ENCODE measurements at regions not wholly inside any gene's neighbourhood (a gene's known extent, or its start where the extent isn't known, plus 50 kb on each side); places are given as distances from the start of the nearest gene placed in this dataset.

DNA sequence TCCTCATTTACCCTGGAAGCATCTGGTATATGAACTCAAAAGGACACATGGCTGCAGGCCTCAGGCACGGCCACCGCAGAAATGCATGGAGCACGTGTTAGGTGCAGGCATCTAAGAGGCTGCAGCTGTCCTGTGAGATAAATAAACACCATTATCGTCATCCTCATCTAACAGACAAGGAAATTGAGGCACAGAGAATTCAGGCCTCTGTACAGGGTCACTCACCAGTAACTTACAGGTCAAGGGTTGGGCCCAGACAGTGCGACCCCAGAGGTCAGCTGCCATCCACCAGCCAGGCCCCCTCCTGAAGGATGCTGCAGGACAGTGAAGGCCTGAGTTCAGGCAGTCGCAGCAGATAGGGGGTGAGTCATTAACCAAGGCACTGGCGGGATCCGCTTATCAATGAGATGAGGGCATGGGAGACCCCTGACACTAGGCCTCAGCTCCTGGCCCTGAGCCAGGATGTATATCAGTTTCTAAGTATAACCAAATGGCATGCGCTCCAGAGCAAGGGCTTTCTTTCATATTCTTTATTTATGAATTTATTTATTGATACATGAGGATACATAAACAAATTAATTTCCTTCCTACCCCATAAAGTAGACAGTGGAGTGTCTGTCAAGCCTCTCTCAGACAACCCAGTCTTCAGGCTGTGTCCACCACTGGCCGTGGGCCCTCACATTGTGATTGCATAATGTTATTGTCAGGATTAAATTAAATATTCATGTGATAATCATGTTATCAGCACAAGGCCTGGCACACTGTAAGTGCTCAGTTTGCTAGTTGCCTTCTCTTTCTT lies 316.9 kb downstream of the QKI start:
- H3K27ac Mint-ChIP-seq (ENCODE audit: low read depth, unreplicated experiment): no peak overlapping the region
- ChIA-PET CTCF (no interaction called here), POLR2A (no interaction called here)
- H3K36me3 Mint-ChIP-seq (ENCODE audit: insufficient read depth, unreplicated experiment): no peaks in the 10 kb centered on the region
- TF ChIP-seq, protein P1, sequence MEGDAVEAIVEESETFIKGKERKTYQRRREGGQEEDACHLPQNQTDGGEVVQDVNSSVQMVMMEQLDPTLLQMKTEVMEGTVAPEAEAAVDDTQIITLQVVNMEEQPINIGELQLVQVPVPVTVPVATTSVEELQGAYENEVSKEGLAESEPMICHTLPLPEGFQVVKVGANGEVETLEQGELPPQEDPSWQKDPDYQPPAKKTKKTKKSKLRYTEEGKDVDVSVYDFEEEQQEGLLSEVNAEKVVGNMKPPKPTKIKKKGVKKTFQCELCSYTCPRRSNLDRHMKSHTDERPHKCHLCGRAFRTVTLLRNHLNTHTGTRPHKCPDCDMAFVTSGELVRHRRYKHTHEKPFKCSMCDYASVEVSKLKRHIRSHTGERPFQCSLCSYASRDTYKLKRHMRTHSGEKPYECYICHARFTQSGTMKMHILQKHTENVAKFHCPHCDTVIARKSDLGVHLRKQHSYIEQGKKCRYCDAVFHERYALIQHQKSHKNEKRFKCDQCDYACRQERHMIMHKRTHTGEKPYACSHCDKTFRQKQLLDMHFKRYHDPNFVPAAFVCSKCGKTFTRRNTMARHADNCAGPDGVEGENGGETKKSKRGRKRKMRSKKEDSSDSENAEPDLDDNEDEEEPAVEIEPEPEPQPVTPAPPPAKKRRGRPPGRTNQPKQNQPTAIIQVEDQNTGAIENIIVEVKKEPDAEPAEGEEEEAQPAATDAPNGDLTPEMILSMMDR (IDR thresholded peaks at IDR 0.05; ENCODE audit: unreplicated experiment): no peak
- H3K4me1 Mint-ChIP-seq (ENCODE audit: insufficient read depth, unreplicated experiment): no peaks in the 10 kb centered on the region
- intact Hi-C loops (cut with micrococcal nuclease): no loop called here
- BruUV-seq (replicated peaks): no TSS peak
- H3K4me3 Mint-ChIP-seq (ENCODE audit: unreplicated experiment): no peak overlapping the region
- no peaks in the 10 kb centered on the region for H3K9me3 Mint-ChIP-seq (ENCODE audit: unreplicated experiment)
- no peaks in the 10 kb centered on the region for H3K27me3 Mint-ChIP-seq (ENCODE audit: insufficient read depth, unreplicated experiment)
- no peak for DNase-seq (ENCODE audit: unreplicated experiment)

DNA sequence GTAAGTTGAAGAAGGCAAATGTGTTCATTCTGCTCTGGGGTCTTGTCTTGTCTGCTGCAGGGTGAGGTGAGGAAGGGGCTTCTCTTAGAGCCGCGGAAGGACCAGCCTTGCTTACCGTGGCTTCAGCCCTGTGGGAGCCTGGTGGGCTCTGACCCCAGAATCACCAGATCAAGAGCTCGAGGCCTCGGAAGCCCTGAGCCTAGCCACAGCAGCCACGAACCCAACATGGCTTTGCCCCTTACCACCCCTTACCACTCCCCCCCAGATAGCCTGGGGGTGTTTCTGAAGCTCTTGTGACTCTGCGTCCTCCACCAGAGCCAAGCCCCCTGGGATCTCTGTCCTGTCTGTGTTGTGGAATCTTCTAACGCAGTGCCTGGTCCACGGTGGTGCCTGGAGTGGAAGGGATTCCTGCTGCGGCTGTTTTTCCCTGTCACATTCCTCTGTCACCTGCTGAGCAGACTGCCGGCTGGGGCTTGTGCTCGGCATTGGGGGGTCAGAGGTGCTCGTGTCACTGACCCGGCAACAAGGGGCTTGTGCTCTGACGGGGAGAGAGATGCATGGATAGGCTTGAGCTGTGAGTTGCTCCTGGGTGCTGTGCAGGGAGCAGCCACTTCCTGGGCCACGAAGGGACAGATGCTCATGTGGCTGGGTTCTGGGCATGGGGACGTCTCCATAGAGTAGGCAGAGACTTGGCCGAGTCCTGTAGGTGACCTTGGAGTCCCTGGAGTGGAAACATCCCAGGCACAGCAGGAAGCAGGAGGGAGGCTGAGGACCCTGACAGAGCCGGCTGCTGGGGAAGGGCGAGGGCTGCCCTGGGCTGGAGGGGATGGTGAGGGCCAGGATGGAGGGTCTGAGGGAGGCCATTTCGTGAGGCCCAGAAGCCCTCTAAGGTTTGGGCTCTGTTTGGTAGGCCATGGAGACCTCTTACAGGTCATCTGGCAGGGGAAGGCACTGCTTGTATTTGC lies 316.0 kb downstream of the QKI start:
- Mint-ChIP-seq H3K27ac (ENCODE audit: low read depth, unreplicated experiment) (no peak overlapping the region), H3K4me1 (ENCODE audit: insufficient read depth, unreplicated experiment) (no peaks in the 10 kb centered on the region), H3K4me3 (ENCODE audit: unreplicated experiment) (no peak overlapping the region), H3K36me3 (ENCODE audit: insufficient read depth, unreplicated experiment) (no peaks in the 10 kb centered on the region), H3K9me3 (ENCODE audit: unreplicated experiment) (no peaks in the 10 kb centered on the region), H3K27me3 (ENCODE audit: insufficient read depth, unreplicated experiment) (no peaks in the 10 kb centered on the region)
- POLR2A ChIA-PET: no interaction called here
- no TSS peak for BruUV-seq (replicated peaks)
- TF ChIP-seq, protein P1 (IDR thresholded peaks at IDR 0.05; ENCODE audit: unreplicated experiment): no peak
- DNase-seq (ENCODE audit: unreplicated experiment): no peak
- intact Hi-C loops (cut with micrococcal nuclease): no loop called here
- CTCF ChIA-PET: interaction anchor here (0.6 kb wide), 1 partner anchor 139 kb away, joined by 3 read pairs; no protein-coding TSS in a partner anchor

DNA sequence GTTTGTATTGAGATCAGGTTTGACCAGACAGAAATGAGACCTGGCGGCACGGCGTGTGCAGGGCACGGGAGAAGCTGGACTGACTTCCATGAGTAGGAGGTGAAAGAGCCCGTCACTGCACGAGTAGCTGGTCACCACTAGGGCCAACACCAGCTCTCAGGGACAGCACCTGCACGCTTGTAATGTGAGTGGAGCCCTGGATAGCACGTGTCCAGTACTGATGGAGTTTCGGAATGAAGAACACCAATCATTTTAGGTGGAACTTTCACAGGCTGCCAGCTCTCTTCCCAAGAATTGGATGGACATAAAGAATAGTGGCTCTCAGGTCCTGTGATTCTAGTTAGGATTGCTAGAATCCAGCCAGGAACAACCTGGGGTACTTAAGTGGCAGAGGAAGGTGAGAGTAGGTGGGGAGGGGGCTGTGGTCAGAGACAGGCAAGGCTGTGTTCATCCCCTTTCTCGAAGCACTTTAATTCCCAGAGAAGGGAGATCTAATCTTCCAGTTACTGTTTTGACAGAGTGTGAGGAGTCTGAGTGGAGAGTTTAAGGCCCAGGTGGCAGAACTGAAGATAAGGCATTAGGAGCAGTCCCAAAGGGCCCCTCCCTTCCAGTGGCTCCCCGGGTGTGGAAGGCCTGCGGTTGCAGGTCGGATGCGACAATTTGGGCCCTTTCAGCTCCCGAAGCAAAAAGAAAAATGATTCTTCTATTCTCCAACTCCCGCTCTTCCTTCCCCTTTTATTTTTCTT lies 314.8 kb downstream of the QKI start:
- ChIA-PET POLR2A (no interaction called here), CTCF (no interaction called here)
- TF ChIP-seq, protein P1 (IDR thresholded peaks at IDR 0.05; ENCODE audit: unreplicated experiment): no peak
- Mint-ChIP-seq H3K27me3 (ENCODE audit: insufficient read depth, unreplicated experiment) (no peaks in the 10 kb centered on the region), H3K4me1 (ENCODE audit: insufficient read depth, unreplicated experiment) (no peaks in the 10 kb centered on the region), H3K9me3 (ENCODE audit: unreplicated experiment) (no peaks in the 10 kb centered on the region), H3K4me3 (ENCODE audit: unreplicated experiment) (no peak overlapping the region), H3K36me3 (ENCODE audit: insufficient read depth, unreplicated experiment) (no peaks in the 10 kb centered on the region), H3K27ac (ENCODE audit: low read depth, unreplicated experiment) (peak overlapping the region; percentile 40)
- no peak for DNase-seq (ENCODE audit: unreplicated experiment)
- intact Hi-C loops (cut with micrococcal nuclease): no loop called here
- BruUV-seq (replicated peaks): no TSS peak
